H1 (cell line): ENCODE measurements at regions not wholly inside any gene's neighbourhood (a gene's known extent, or its start where the extent isn't known, plus 50 kb on each side); places are given as distances from the start of the nearest gene placed in this dataset.

Source experiments
- CTCF ChIA-PET: fragments of 300-600 bp; sonication (Branson Sonifier 250); formaldehyde crosslinking; loops from one replicate; lab custom pipeline; 2021; ENCODE audit not compliant: partially characterized antibody; lab: Charles Lee
- POLR2A ChIA-PET: fragments of 300-600 bp; sonication (Branson Sonifier 250); formaldehyde crosslinking; loops from one replicate; lab custom pipeline; 2021; ENCODE audit warnings: inconsistent platforms; ENCODE audit not compliant: partially characterized antibody; lab: Charles Lee
- DNase-seq, 2 experiments: peaks; one replicate each; pipeline versions ENCODE4 v3.0.0 to v3.0.0-alpha.2; 2010 to 2022; ENCODE audit warnings: low spot score in 2 of 2, low read depth in 1 of 2, mixed read lengths in 1 of 2
- FAIRE-seq: peaks from 2 replicates; lab custom pipeline; 2011; peaks lifted over from hg19 to GRCh38; lab: Jason Lieb, UNC
- H2AFZ ChIP-seq: 2 replicates; pipeline ENCODE4 v1.8.1; 2012; ENCODE audit warnings: low read length, inconsistent platforms
- H2AK5ac ChIP-seq: 2 replicates; pipeline ENCODE4 v1.6.1; 2013; ENCODE audit warnings: low read depth, low read length
- H2BK120ac ChIP-seq: replicated peaks from 2 replicates; pipeline ENCODE3; 2013; ENCODE audit warnings: low read depth, low read length, inconsistent platforms
- H2BK12ac ChIP-seq: 2 replicates; pipeline ENCODE4 v1.6.1; 2013; ENCODE audit warnings: low read depth, low read length
- H2BK15ac ChIP-seq: 2 replicates; pipeline ENCODE4 v1.6.1; 2013; ENCODE audit warnings: low read length
- H2BK20ac ChIP-seq: 2 replicates; pipeline ENCODE4 v1.6.1; 2013; ENCODE audit warnings: low read length
- H2BK5ac ChIP-seq: 2 replicates; pipeline ENCODE4 v1.6.1; 2013; ENCODE audit warnings: low read depth, low read length
- H3K14ac ChIP-seq: 2 replicates; pipeline ENCODE4 v1.6.1; 2013; ENCODE audit warnings: inconsistent platforms; ENCODE audit not compliant: insufficient read length
- H3K18ac ChIP-seq: 2 replicates; pipeline ENCODE4 v1.6.1; 2013; ENCODE audit warnings: low read length; ENCODE audit errors: extremely low read depth
- H3K23ac ChIP-seq: 2 replicates; pipeline ENCODE4 v1.6.1; 2013; ENCODE audit warnings: inconsistent platforms; ENCODE audit not compliant: insufficient read length
- H3K23me2 ChIP-seq: 2 replicates; pipeline ENCODE4 v1.6.1; 2013; ENCODE audit warnings: low read depth, low read length
- H3K27ac ChIP-seq: 2 replicates; pipeline ENCODE4 v1.6.1; 2011; ENCODE audit warnings: low read depth, low read length, inconsistent platforms
- H3K27me3 ChIP-seq, 4 experiments: replicated peaks in 1 of 4; 1 replicate in 1 of 4; 2 replicates in 3 of 4; pipeline versions ENCODE4 v1.6.1 to v1.8.1; 2011 to 2013; ENCODE audit warnings: low read length in 3 of 4, mild to moderate bottlenecking in 3 of 4, inconsistent platforms in 2 of 4, mixed read lengths in 2 of 4, moderate library complexity in 1 of 4; ENCODE audit not compliant: control insufficient read depth in 3 of 4, insufficient read depth in 3 of 4; ENCODE audit errors: extremely low read depth in 1 of 4
- H3K36me3 ChIP-seq, 4 experiments: 2 replicates each; pipeline versions ENCODE4 v1.6.1 to v1.8.1; 2011 to 2013; ENCODE audit warnings: mild to moderate bottlenecking in 4 of 4, low read length in 3 of 4, moderate library complexity in 2 of 4, control low read depth in 1 of 4, inconsistent platforms in 1 of 4; ENCODE audit not compliant: insufficient read depth in 4 of 4, control insufficient read depth in 2 of 4
- H3K4ac ChIP-seq: replicated peaks from 2 replicates; pipeline ENCODE3; 2013; ENCODE audit warnings: low read length, low read depth, mixed read lengths, inconsistent platforms; ENCODE audit not compliant: insufficient read length
- H3K4me1 ChIP-seq, 4 experiments: replicated peaks in 1 of 4; 1 replicate in 1 of 4; 2 replicates in 3 of 4; pipeline versions ENCODE4 v1.6.1 to v1.8.1; 2011 to 2013; ENCODE audit warnings: low read length in 3 of 4, inconsistent platforms in 2 of 4, mixed read lengths in 1 of 4; ENCODE audit not compliant: insufficient read depth in 4 of 4, control insufficient read depth in 3 of 4
- H3K4me2 ChIP-seq, 2 experiments: 2 replicates each; pipeline versions ENCODE4 v1.6.1 to v1.8.1; 2011 to 2013; ENCODE audit warnings: low read depth in 2 of 2, low read length in 2 of 2, control low read depth in 1 of 2, inconsistent platforms in 1 of 2, mild to moderate bottlenecking in 1 of 2; ENCODE audit not compliant: insufficient read depth in 1 of 2
- H3K4me3 ChIP-seq, 4 experiments: fragments of 200-600, 300-600 bp in 1 of 4; sonication (generic), shearing (Covaris generic), sonication (Bioruptor Twin) in 1 of 4; 2 replicates each; pipeline versions ENCODE4 v1.5.1 to v1.8.1; 2011 to 2016; ENCODE audit warnings: low read length in 4 of 4, low read depth in 3 of 4, control low read depth in 2 of 4, inconsistent platforms in 2 of 4, mild to moderate bottlenecking in 2 of 4, mixed read lengths in 1 of 4, moderate library complexity in 1 of 4; ENCODE audit not compliant: insufficient read depth in 2 of 4; ENCODE audit errors: extremely low read depth in 1 of 4
- H3K56ac ChIP-seq: replicated peaks from 2 replicates; pipeline ENCODE3; 2013; ENCODE audit warnings: low read depth, mild to moderate bottlenecking, mixed read lengths, low read length, inconsistent platforms; ENCODE audit not compliant: insufficient read length
- H3K79me1 ChIP-seq: 2 replicates; pipeline ENCODE4 v1.6.1; 2013; ENCODE audit warnings: low read depth, low read length, control low read depth
- H3K79me2 ChIP-seq, 2 experiments: 2 replicates each; pipeline versions ENCODE4 v1.6.1 to v1.8.1; 2012 to 2013; ENCODE audit warnings: low read length in 2 of 2, mild to moderate bottlenecking in 2 of 2, inconsistent platforms in 1 of 2; ENCODE audit not compliant: insufficient read depth in 2 of 2, control insufficient read depth in 1 of 2
- H3K9ac ChIP-seq, 4 experiments: replicated peaks in 1 of 4; 1 replicate in 1 of 4; 2 replicates in 3 of 4; pipeline versions ENCODE4 v1.6.1 to v1.8.1; 2011 to 2013; ENCODE audit warnings: low read depth in 3 of 4, low read length in 3 of 4, control low read depth in 2 of 4, mild to moderate bottlenecking in 2 of 4, moderate library complexity in 2 of 4, inconsistent platforms in 1 of 4; ENCODE audit errors: extremely low read depth in 1 of 4
- H3K9me3 ChIP-seq, 2 experiments: 2 replicates each; pipeline versions ENCODE4 v1.6.1 to v1.8.1; 2012 to 2013; ENCODE audit warnings: mild to moderate bottlenecking in 2 of 2, moderate library complexity in 2 of 2, control low read depth in 1 of 2, inconsistent platforms in 1 of 2, low read depth in 1 of 2, low read length in 1 of 2, mixed read lengths in 1 of 2; ENCODE audit not compliant: insufficient read depth in 2 of 2
- H4K20me1 ChIP-seq, 2 experiments: replicated peaks in 1 of 2; 2 replicates each; pipeline versions ENCODE3 to v1.8.1; 2011 to 2013; ENCODE audit warnings: inconsistent platforms in 2 of 2, low read length in 2 of 2, mild to moderate bottlenecking in 1 of 2; ENCODE audit not compliant: insufficient read depth in 2 of 2, control insufficient read depth in 1 of 2
- H4K5ac ChIP-seq: 2 replicates; pipeline ENCODE4 v1.6.1; 2013; ENCODE audit warnings: low read length, low read depth, mixed read lengths, inconsistent platforms; ENCODE audit not compliant: insufficient read length
- H4K8ac ChIP-seq: 2 replicates; pipeline ENCODE4 v1.8.0; 2013; ENCODE audit warnings: mild to moderate bottlenecking, moderate library complexity, low read length, inconsistent platforms; ENCODE audit not compliant: insufficient read depth; ENCODE audit errors: extremely low read depth
- H4K91ac ChIP-seq: replicated peaks from 2 replicates; pipeline ENCODE3; 2013; ENCODE audit warnings: low read length, mixed read lengths, inconsistent platforms; ENCODE audit not compliant: insufficient read length
- CBX8 ChIP-seq: fragments of 300-800, 300-1000 bp; sonication (generic); IDR thresholded peaks from 2 replicates; pipeline ENCODE4 v1.7.1; 2016; ENCODE audit warnings: low read depth, low read length, borderline replicate concordance
- CEBPB ChIP-seq: IDR thresholded peaks from 2 replicates; pipeline ENCODE4 v1.6.1; 2012; ENCODE audit warnings: low read depth, low read length
- CHD1 ChIP-seq: IDR thresholded peaks from 2 replicates; pipeline ENCODE4 v1.6.1; 2012; ENCODE audit warnings: low read depth, low read length, improper control_type of control experiment
- CREB1 ChIP-seq: IDR thresholded peaks from 2 replicates; pipeline ENCODE4 v1.6.1; 2012; ENCODE audit warnings: inconsistent platforms
- GABPA ChIP-seq: IDR thresholded peaks from 2 replicates; pipeline ENCODE4 v1.6.1; 2011; ENCODE audit warnings: mild to moderate bottlenecking, low read length, moderate library complexity, borderline replicate concordance; ENCODE audit not compliant: insufficient read depth
- HDAC2 ChIP-seq, 2 experiments: fragments of 300-600 bp in 1 of 2; sonication (generic) in 1 of 2; IDR thresholded peaks; 2 replicates each; pipeline ENCODE4 v1.6.1; 2011 to 2012; ENCODE audit warnings: low read depth in 2 of 2, low read length in 2 of 2, mild to moderate bottlenecking in 2 of 2, moderate library complexity in 2 of 2, borderline replicate concordance in 1 of 2, inconsistent platforms in 1 of 2
- KDM4A ChIP-seq: IDR thresholded peaks from one replicate; pipeline ENCODE4 v1.7.1; 2012; ENCODE audit warnings: low read depth, mild to moderate bottlenecking, moderate library complexity, low read length, inconsistent platforms; ENCODE audit not compliant: severe bottlenecking
- POLR2A ChIP-seq, 2 experiments: IDR thresholded peaks; 1 replicate in 1 of 2; 2 replicates in 1 of 2; pipeline ENCODE4 v1.6.1; 2011; ENCODE audit warnings: low read depth in 2 of 2, low read length in 2 of 2, mild to moderate bottlenecking in 2 of 2; ENCODE audit errors: control extremely low read depth in 1 of 2
- RFX5 ChIP-seq: IDR thresholded peaks from 2 replicates; pipeline ENCODE4 v1.6.1; 2011; ENCODE audit warnings: low read depth, low read length, improper control_type of control experiment, borderline replicate concordance
- SIN3A ChIP-seq, 2 experiments: IDR thresholded peaks in 1 of 2; conservative IDR thresholded peaks in 1 of 2; 2 replicates each; pipeline ENCODE4 v1.6.1; 2011 to 2012; ENCODE audit warnings: low read length in 2 of 2, improper control_type of control experiment in 1 of 2, low read depth in 1 of 2, mild to moderate bottlenecking in 1 of 2
- SP4 ChIP-seq: IDR thresholded peaks from 2 replicates; pipeline ENCODE4 v1.6.1; 2012; ENCODE audit warnings: low read length, inconsistent platforms
- SRF ChIP-seq: IDR thresholded peaks from 2 replicates; pipeline ENCODE4 v1.6.1; 2011; ENCODE audit warnings: mild to moderate bottlenecking, low read depth, low read length, moderate library complexity
- TAF7 ChIP-seq: optimal IDR thresholded peaks from 2 replicates; pipeline ENCODE3; 2011; ENCODE audit warnings: low read depth, mild to moderate bottlenecking, inconsistent platforms, low read length, moderate library complexity, borderline replicate concordance
- WGBS, 2 experiments: shearing (Covaris generic) in 1 of 2; methylation state at CpG; one replicate each; pipeline versions ENCODE4 v1.1.6 to v1.1.7; 2013 to 2015; ENCODE audit warnings: low lambda C conversion rate in 2 of 2, mixed read lengths in 2 of 2, inconsistent platforms in 1 of 2, low coverage in 1 of 2, missing lambda C conversion rate in 1 of 2; ENCODE audit not compliant: insufficient replicate concordance in 2 of 2, insufficient coverage in 1 of 2, insufficient read length in 1 of 2; ENCODE audit errors: extremely low coverage in 1 of 2, missing lambda C conversion rate in 1 of 2; 5-methylcytosine and 5-hydroxymethylcytosine counted together

GRCh38 chr15:72916897-72917296 is 133.3 kb upstream of the ADPGK start:
- H2AK5ac ChIP-seq, result no peak overlapping the region
- H3K56ac ChIP-seq, result no peak overlapping the region
- no peak overlapping the region for H4K5ac ChIP-seq
- no peaks in the 10 kb centered on the region; a peak in 1 of 7 replicates for H3K27me3 ChIP-seq
- no peaks in the 10 kb centered on the region for H3K4me1 ChIP-seq
- 92% methylated on average over 2 of the region's 2 CpGs; no CpG with 5 or more reads in 1 of the 2 experiments for WGBS, 2 experiments
- no peak for FAIRE-seq
- H2BK20ac ChIP-seq, result no peak overlapping the region
- H3K4ac ChIP-seq, result no peak overlapping the region
- no peaks in the 10 kb centered on the region for H3K9me3 ChIP-seq
- H3K18ac ChIP-seq, result no peak overlapping the region
- H3K4me2 ChIP-seq, result no peak overlapping the region
- H2BK12ac ChIP-seq, result no peak overlapping the region
- H4K20me1 ChIP-seq, result no peaks in the 10 kb centered on the region
- ChIA-PET POLR2A (no interaction called here), CTCF (interaction anchor here (1.1 kb wide), 1 partner anchor 82 kb away, joined by 3 read pairs; no protein-coding TSS in a partner anchor)
- no peak overlapping the region for H3K9ac ChIP-seq
- no peak overlapping the region for H2BK5ac ChIP-seq
- no peak overlapping the region for H4K91ac ChIP-seq
- H3K79me2 ChIP-seq, result no peaks in the 10 kb centered on the region
- H3K23ac ChIP-seq, result no peak overlapping the region
- no peak overlapping the region for H2BK15ac ChIP-seq
- no peak overlapping the region for H2BK120ac ChIP-seq
- H3K79me1 ChIP-seq, result no peaks in the 10 kb centered on the region
- H3K14ac ChIP-seq, result no peak overlapping the region
- H3K36me3 ChIP-seq, result no peaks in the 10 kb centered on the region
- no peak overlapping the region for H3K27ac ChIP-seq
- H2AFZ ChIP-seq, result no peak overlapping the region
- no peak overlapping the region for H3K4me3 ChIP-seq
- DNase-seq, result no peak
- no peaks in the 10 kb centered on the region for H3K23me2 ChIP-seq
- H4K8ac ChIP-seq, result no peak overlapping the region
- TF ChIP-seq CEBPB, result no peak
- no peak for TF ChIP-seq SRF
- no peak for TF ChIP-seq SP4
- no peak for TF ChIP-seq RFX5
- no peak for TF ChIP-seq POLR2A (IDR thresholded peaks at IDR 0.05; ENCODE audit: control extremely low read depth in 1 of 2, low read depth in 2 of 2, low read length in 2 of 2)
- TF ChIP-seq CBX8, result no peak
- TF ChIP-seq TAF7, result no peak
- TF ChIP-seq CREB1, result no peak
- TF ChIP-seq KDM4A, result no peak
- no peak for TF ChIP-seq CHD1
- no peak for TF ChIP-seq GABPA
- TF ChIP-seq HDAC2 (IDR thresholded peaks at IDR 0.05; ENCODE audit: borderline replicate concordance in 1 of 2, low read depth in 2 of 2, low read length in 2 of 2), result no peak
- no peak for TF ChIP-seq SIN3A (conservative IDR thresholded peaks at IDR 0.05 in 1 of 2, IDR thresholded peaks at IDR 0.05 in 1 of 2; ENCODE audit: low read depth in 1 of 2, low read length in 2 of 2)
